NT2/D1 (cell line): ENCODE measurements at regions not wholly inside any gene's neighbourhood (a gene's known extent, or its start where the extent isn't known, plus 50 kb on each side); places are given as distances from the start of the nearest gene placed in this dataset.

Source experiments
- SUZ12 ChIP-seq: IDR thresholded peaks from 2 replicates; pipeline ENCODE4 v1.6.1; 2011; ENCODE audit not compliant: insufficient read length, insufficient read depth; ENCODE audit errors: extremely low read depth
- YY1 ChIP-seq: IDR thresholded peaks from 2 replicates; pipeline ENCODE4 v1.6.1; 2011; ENCODE audit not compliant: insufficient read length, insufficient read depth
- ZNF274 ChIP-seq: IDR thresholded peaks from 2 replicates; pipeline ENCODE4 v1.6.1; 2011; ENCODE audit warnings: mild to moderate bottlenecking, low read depth, low read length

DNA sequence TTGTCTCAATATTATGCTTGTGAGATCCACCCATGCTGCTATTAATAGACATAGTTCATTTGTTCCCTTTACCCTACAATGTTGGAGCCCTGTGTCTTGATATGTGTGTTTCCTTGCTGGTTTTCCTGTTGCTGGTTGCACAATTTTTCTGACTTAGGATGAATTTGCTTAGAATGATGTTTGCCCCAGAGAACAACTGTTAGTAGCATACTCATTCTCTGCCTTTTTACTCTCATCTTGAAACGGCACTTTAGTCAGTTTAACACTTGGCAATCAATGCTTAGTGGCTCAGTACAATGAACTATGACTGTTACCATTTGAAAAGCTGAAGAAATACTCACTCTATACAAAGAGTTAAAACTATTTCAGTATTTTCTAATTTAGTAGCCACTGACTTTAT is 158.8 kb upstream of the NDST4 start:
- no peak for TF ChIP-seq ZNF274
- TF ChIP-seq SUZ12: no peak
- no peak for TF ChIP-seq YY1
